ENCODE measurements at regions not wholly inside any gene's neighbourhood (a gene's known extent, or its start where the extent isn't known, plus 50 kb on each side); places are given as distances from the start of the nearest gene placed in this dataset.

- no peak overlapping the region for H3K9ac ChIP-seq (ENCODE audit: low read depth in 1 of 2, low read length in 2 of 2)
- H3K4me3 ChIP-seq (ENCODE audit: low read depth in 1 of 3, low read length in 3 of 3) = no peak overlapping the region
- H3K27ac ChIP-seq (ENCODE audit: low read depth in 1 of 2, low read length in 2 of 2) = no peak overlapping the region
- no peak for DNase-seq (ENCODE audit: low spot score)
- peaks cover 0 to 11% (median 4%) of the 10 kb centered on the region in 4 donors for H3K9me3 ChIP-seq (ENCODE audit: control insufficient read depth in 4 of 4, low read length in 3 of 4)
- no peaks in the 10 kb centered on the region for H3K4me1 ChIP-seq (ENCODE audit: control insufficient read depth in 4 of 4, insufficient read depth in 4 of 4, low read length in 3 of 4)
- no peaks in the 10 kb centered on the region for H3K36me3 ChIP-seq (ENCODE audit: control insufficient read depth in 4 of 4, insufficient read depth in 3 of 4, low read depth in 1 of 4, low read length in 3 of 4)
- no peak for TF ChIP-seq RAD21 (IDR thresholded peaks at IDR 0.05)
- no peak for TF ChIP-seq EGR1 (IDR thresholded peaks at IDR 0.05; ENCODE audit: low read depth in 2 of 2)
- TF ChIP-seq RXRA (IDR thresholded peaks at IDR 0.05) = no peak
- H3K27me3 ChIP-seq (ENCODE audit: control insufficient read depth in 4 of 4, insufficient read depth in 4 of 4, low read length in 3 of 4) = peaks cover 0 to 3% (median 0%) of the 10 kb centered on the region in 4 donors
Measured at GRCh38 chr16:16821261-16821660, 442.3 kb downstream of the NPIPA7 start.

- no peak overlapping the region for H3K4me3 ChIP-seq (ENCODE audit: low read depth in 1 of 3, low read length in 3 of 3)
- no peaks in the 10 kb centered on the region for H3K36me3 ChIP-seq (ENCODE audit: control insufficient read depth in 4 of 4, insufficient read depth in 3 of 4, low read depth in 1 of 4, low read length in 3 of 4)
- no peaks in the 10 kb centered on the region for H3K4me1 ChIP-seq (ENCODE audit: control insufficient read depth in 4 of 4, insufficient read depth in 4 of 4, low read length in 3 of 4)
- H3K9me3 ChIP-seq (ENCODE audit: control insufficient read depth in 4 of 4, low read length in 3 of 4) = no peaks in the 10 kb centered on the region
- WGBS = 36% methylated on average over 6 of the region's 6 CpGs
- TF ChIP-seq RAD21 (IDR thresholded peaks at IDR 0.05) = no peak
- no peak for TF ChIP-seq NR2F2 (IDR thresholded peaks at IDR 0.05)
- TF ChIP-seq CTCF (IDR thresholded peaks at IDR 0.05; ENCODE audit: low read depth, low read length, missing input control) = no peak
- no peak for TF ChIP-seq REST (IDR thresholded peaks at IDR 0.05)
- no peak for TF ChIP-seq TAF1 (conservative IDR thresholded peaks at IDR 0.05)
- TF ChIP-seq FOXA1 (IDR thresholded peaks at IDR 0.05) = no peak
- no peak for TF ChIP-seq RXRA (IDR thresholded peaks at IDR 0.05)
- TF ChIP-seq JUND (IDR thresholded peaks at IDR 0.05) = no peak
- TF ChIP-seq HNF4G (IDR thresholded peaks at IDR 0.05) = no peak
- TF ChIP-seq ZBTB33 (IDR thresholded peaks at IDR 0.05) = no peak
- no peak for TF ChIP-seq GABPA (IDR thresholded peaks at IDR 0.05 in 1 of 2, conservative IDR thresholded peaks at IDR 0.05 in 1 of 2)
- no peak for TF ChIP-seq YY1 (IDR thresholded peaks at IDR 0.05)
- no peak for TF ChIP-seq ATF3 (IDR thresholded peaks at IDR 0.05)
- no peak for TF ChIP-seq MAX (IDR thresholded peaks at IDR 0.05)
- TF ChIP-seq SP1 (IDR thresholded peaks at IDR 0.05) = no peak
- TF ChIP-seq HNF4A (conservative IDR thresholded peaks at IDR 0.05) = no peak
- TF ChIP-seq EGR1 (IDR thresholded peaks at IDR 0.05; ENCODE audit: low read depth in 2 of 2) = no peak
- no peak overlapping the region for H3K9ac ChIP-seq (ENCODE audit: low read depth in 1 of 2, low read length in 2 of 2)
- H3K27me3 ChIP-seq (ENCODE audit: control insufficient read depth in 4 of 4, insufficient read depth in 4 of 4, low read length in 3 of 4) = peaks cover 0 to 3% (median 1%) of the 10 kb centered on the region in 4 donors
- no peak overlapping the region for H3K27ac ChIP-seq (ENCODE audit: low read depth in 1 of 2, low read length in 2 of 2)
- DNase-seq (ENCODE audit: low spot score) = no peak
Measured at GRCh38 chr16:16828913-16829398, 450.0 kb downstream of the NPIPA7 start.

Data from liver (tissue), 8 donors.